ENCODE measurements at regions not wholly inside any gene's neighbourhood (a gene's known extent, or its start where the extent isn't known, plus 50 kb on each side); places are given as distances from the start of the nearest gene placed in this dataset.
A peak's percentile ranks its signal among the peaks of the same experiment; 100 is the strongest.

DNA sequence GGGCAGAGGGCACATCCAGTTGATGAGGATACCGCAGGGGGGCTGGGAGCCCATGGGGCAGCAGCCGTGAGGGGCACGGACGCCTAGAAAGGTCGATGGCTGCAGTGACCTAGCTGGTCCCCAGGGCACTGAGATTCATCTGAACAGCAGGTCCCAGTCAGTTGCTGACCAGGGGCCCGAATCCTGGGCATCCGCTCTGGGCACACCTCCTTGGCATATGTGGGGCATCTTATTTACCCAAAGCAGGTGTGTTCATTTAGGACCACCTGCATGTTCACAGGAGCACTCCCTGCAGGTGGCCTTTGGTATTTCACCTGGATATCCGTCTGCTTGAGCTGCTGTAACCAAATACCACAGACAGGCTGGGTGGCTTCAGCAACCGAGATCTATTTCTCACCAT, 72.0 kb upstream of the ODC1 start:
- DNase-seq (ENCODE audit: low spot score): peak; percentile 22

- DNase-seq (ENCODE audit: low spot score): peak; percentile 19
These were observed 71.2 kb upstream of the ODC1 start for GRCh38 chr2:10519394-10519740.

DNA sequence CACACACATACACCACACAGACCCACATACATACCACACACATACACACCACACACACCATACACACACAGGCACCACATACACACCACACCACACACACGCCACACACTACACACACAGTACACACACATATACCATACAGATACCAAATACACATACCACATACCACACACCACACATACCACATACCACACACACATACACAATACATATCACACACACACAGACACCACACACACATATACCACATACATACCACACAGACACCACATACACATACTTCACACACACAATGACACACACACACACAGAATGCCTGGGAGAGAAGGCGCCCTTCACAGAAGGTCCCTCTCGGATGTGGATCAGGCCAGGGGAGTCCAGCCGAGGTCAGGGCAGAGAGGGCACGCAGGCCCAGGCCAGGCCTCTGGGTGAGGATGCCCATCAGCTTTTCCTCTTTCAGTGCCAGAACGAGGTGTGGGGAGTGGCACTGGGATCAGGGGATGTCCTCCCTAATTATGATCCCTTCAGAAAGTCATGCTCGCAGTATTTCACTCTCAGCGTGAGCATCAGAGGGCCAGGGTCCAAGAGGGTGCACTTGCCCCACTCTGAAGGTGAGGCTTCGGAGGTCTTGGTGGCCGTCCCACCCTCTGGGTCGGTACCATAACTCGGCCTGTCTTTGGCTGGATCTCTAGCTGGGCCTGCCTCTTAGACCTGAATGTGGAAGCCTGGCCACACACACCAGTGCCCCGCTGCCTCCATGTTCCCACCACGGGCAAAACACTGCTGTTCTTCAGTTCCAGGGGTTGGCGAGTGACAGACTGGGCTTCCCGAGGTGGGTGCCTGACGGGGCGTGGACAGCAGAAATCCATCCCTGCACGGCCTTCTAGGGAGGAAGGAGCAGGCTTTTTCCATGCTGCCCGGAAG, 70.6 kb upstream of the ODC1 start:
- no peak for DNase-seq (ENCODE audit: low spot score)

- DNase-seq (ENCODE audit: low spot score): no peak
These were observed 69.4 kb upstream of the ODC1 start for GRCh38 chr2:10517351-10518043.

GRCh38 chr2:10515887-10516286, 67.8 kb upstream of the ODC1 start:
- DNase-seq (ENCODE audit: low spot score): no peak

- no peak for DNase-seq (ENCODE audit: low spot score)
These were observed 66.6 kb upstream of the ODC1 start for GRCh38 chr2:10514743-10515142.

DNA sequence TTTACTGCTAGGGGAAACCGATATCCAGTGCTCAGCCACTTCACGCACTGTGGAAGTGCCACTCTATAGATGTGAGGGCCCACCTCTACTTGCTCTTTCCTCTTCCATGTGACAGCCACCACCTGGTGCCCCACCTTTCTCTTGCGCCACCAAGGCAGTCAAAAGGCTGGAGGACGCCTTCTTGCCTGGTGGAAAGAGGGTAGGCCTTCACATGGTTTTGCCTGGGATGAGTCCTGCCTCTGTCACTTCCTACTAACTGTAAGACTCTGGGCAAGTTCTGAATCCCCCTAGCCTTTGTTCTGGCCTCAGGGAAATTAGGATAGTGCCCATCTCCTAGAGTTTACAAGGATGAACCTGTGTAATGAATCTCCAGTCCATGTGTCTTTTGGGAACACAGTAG, 66.1 kb upstream of the ODC1 start:
- DNase-seq (ENCODE audit: low spot score): no peak

DNA sequence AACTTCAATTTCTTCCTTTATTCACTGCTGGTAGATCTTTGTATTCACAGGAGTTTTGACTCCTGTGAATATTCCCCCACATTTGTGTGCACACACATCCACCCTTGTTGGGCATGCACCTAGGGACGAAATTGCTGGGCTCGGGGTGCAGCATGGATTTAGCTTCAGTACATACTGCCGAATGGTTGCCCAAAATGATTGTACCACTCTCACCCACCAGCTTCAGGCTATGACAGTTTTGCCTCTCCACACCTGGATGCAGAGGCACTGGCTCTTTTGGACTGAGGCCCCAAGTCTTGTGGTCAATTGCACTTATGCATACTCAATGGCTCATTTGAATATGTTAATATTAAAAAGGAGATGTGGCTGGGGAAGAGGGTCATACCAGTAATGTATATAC, 65.1 kb upstream of the ODC1 start:
- DNase-seq (ENCODE audit: low spot score): no peak

- DNase-seq (ENCODE audit: low spot score): no peak
These were observed 59.9 kb upstream of the ODC1 start for GRCh38 chr2:10508038-10508437.

DNA sequence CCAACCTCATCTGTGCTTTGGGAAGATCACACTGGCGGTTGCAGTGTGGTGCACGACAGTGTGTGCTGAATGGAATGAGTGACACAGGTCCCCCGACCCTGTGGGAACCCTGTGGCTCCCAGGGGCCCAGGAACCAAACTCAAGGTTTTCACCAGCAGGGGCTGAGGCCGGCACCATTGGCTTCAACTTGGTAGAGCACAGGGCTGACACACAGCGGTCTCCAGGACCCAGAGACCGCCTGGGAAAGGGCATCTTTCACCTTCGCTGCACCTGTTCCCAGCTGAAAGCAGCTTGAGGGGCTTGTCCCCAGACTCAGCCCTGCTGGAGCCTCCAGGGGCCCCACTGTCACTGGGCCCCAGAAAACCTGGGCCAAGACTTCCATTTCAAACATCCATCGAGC, 59.0 kb upstream of the ODC1 start:
- no peak for DNase-seq (ENCODE audit: low spot score)

GRCh38 chr2:10504994-10505820, 57.1 kb upstream of the ODC1 start:
- DNase-seq (ENCODE audit: low spot score): no peak

GRCh38 chr2:10504370-10504993, 56.4 kb upstream of the ODC1 start:
- no peak for DNase-seq (ENCODE audit: low spot score)

DNA sequence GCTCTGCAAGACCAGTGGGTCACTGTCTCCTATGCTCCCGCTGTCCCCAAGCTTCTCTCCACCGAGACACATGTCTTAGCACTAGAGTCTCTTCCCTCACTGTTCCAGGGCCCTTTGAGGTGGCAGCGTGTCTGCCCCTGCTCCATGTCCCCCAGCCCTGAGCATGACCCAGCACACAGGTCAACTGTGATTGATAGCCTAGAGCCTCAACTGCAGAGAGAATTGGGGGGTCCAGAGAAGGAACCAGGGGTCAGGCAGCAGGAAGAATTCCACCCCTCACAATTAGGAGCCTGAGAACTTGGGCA, 54.6 kb upstream of the ODC1 start:
- DNase-seq (ENCODE audit: low spot score): no peak

- no peak for DNase-seq (ENCODE audit: low spot score)
These were observed 54.1 kb upstream of the ODC1 start for GRCh38 chr2:10501980-10502802.

DNA sequence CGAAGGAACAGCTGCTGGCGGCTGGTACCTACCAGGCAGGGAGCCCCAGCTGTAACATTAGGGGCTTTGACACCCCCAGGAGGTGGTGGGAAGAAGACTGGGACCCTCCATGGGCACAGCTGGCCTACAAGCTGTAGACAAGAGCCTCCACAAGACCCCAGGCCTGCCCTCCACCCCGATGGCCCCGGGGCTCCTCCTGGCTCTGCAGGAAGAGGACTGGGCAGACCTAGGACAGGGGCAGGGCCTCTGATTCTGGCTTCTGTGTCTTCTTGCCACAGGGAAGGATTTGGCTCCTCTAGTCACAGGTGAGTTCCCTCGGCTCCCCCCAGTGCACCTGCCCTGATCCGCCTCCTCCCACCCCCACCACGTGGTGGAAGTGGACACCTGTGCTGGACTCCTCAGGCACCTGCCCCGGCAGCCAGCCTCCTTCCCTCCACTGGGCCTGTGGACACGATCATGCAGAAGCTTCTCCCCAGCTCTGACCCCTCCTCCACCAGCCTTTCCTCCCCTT, 53.4 kb upstream of the ODC1 start:
- DNase-seq (ENCODE audit: low spot score): no peak

GRCh38 chr2:10500601-10501361, 52.7 kb upstream of the ODC1 start:
- DNase-seq (ENCODE audit: low spot score): no peak

DNA sequence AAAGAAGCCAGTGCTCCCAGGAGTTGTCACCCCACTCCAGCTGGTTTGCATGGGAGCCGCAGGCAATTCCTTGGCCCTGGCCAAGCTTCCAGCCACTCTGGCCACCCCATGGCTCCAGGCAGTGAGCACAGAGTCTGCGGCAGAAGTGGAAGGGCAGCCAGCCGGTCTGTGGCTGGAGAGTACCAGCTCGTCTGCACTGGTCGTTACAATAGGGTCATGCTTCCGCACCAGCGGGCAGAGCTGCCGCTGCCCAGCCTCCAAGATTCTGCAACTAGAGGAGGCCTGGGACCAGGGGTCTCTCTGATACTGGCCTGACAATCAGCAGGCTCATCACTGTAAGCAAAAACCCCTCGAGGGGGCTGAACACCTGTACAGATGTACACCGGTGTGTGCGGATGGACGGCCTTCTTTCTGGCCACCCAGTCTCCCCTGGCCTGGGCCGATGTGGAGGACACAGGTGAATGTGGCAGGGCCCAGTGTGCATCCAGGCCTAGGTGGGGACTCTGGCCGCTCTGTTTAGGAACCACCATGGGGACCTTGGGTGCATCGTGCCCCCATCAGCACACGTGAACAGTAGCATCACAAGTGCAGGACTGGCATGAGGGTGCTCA, 51.9 kb upstream of the ODC1 start:
- no peak for DNase-seq (ENCODE audit: low spot score)

DNA sequence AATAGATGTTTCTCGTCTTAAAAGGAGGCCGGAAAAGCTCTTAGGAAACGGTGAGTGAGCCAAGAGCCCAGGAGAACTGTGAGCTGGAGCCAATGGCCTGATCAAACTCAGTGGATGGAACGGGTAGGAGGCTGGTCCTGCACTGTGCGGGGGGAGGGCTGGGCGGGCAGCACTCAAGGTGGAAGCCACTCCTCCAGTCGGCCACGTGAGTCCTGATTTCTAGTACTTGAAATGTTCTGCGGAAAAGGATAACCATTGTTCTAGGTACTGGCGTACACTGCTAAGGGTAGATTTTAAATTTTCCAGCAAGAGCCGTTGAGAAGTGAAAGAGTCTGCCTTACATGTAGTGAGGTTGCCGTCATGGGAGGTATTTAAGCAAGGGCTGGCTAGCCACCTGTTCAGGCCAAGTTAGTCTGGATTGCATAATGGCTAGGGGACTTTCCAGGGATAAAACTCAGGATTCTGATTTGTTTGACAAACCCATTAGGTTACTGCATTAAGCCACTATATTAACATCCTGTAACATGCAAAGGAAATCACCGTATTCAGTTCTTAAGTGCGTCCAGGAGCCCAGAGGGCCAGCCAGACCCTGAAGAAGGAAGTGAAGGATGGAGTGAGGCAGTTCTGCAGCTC, 51.3 kb upstream of the ODC1 start:
- no peak for DNase-seq (ENCODE audit: low spot score)

- no peak for DNase-seq (ENCODE audit: low spot score)
These were observed 50.6 kb upstream of the ODC1 start for GRCh38 chr2:10498525-10499274.

All from D341Med (cell line).